ENCODE measurements at regions not wholly inside any gene's neighbourhood (a gene's known extent, or its start where the extent isn't known, plus 50 kb on each side); places are given as distances from the start of the nearest gene placed in this dataset.

DNA sequence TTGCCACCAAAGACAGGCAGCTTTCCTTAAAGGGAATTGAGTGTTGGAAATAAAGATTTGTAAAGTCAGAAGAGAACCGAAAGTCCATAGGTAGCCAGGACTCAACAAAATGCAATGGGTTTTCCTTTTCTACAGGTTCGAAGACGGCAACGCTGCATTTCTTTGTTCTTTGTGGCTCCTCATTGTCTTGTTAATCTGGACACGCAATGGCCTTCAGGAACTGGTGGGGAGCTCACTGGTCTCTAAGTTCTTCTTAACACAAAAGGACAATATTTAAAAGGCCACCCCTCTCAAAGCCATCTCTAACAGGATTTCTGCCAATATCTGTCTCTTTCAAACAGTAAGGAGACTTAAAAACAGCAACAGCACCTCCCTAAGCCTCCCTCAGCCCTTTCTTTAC lies 170.6 kb downstream of the RMI1 start:
- H3K27me3 ChIP-seq (ENCODE audit: control insufficient read depth in 3 of 3, insufficient read depth in 3 of 3, low read depth in 1 of 3, low read length in 3 of 3) = no peaks in the 10 kb centered on the region
- no peak overlapping the region for H2BK12ac ChIP-seq (ENCODE audit: low read length)
- H3K4me3 ChIP-seq (ENCODE audit: low read length in 2 of 2) = no peak overlapping the region
- H3K4me1 ChIP-seq (ENCODE audit: control insufficient read depth in 2 of 2, insufficient read depth in 1 of 2, low read depth in 1 of 2, low read length in 2 of 2) = peaks cover 11 to 19% of the 10 kb centered on the region in 2 donors
- H4K8ac ChIP-seq (ENCODE audit: low read depth, low read length) = no peak overlapping the region
- no peak overlapping the region for H3K14ac ChIP-seq (ENCODE audit: low read length)
- no peak overlapping the region for H4K91ac ChIP-seq (ENCODE audit: low read depth, low read length, poor library complexity)
- no peak overlapping the region for H2BK15ac ChIP-seq (ENCODE audit: low read length)
- WGBS, 2 donors (ENCODE audit: extremely low coverage in 2 of 2, insufficient read length in 2 of 2, insufficient replicate concordance in 1 of 2) = no CpG with 5 or more reads among the region's 5 CpGs
- no peaks in the 10 kb centered on the region for H3K36me3 ChIP-seq (replicated peaks in 1 of 2; ENCODE audit: control insufficient read depth in 2 of 2, insufficient read depth in 2 of 2, low read length in 2 of 2)
- H3K18ac ChIP-seq (ENCODE audit: low read length) = no peak overlapping the region
- H2BK5ac ChIP-seq (ENCODE audit: low read length) = no peak overlapping the region
- H3K4me2 ChIP-seq (ENCODE audit: insufficient read depth, low read length, poor library complexity, severe bottlenecking) = no peak overlapping the region
- no peak overlapping the region for H3K23ac ChIP-seq (ENCODE audit: low read depth, low read length, poor library complexity)
- H3K9me3 ChIP-seq (replicated peaks in 1 of 2; ENCODE audit: control insufficient read depth in 2 of 2, insufficient read depth in 1 of 2, low read depth in 1 of 2, low read length in 2 of 2) = no peaks in the 10 kb centered on the region
- H3K27ac ChIP-seq (replicated peaks; ENCODE audit: low read length) = no peak overlapping the region
- H2AFZ ChIP-seq (ENCODE audit: low read length) = peak overlapping the region; percentile 45
- H3K9ac ChIP-seq (ENCODE audit: low read depth, low read length, poor library complexity) = no peak overlapping the region
- DNase-seq (ENCODE audit: low spot score) = no peak
- H2AK5ac ChIP-seq (ENCODE audit: low read depth, low read length) = no peak overlapping the region
- no peak overlapping the region for H2BK120ac ChIP-seq (ENCODE audit: low read depth, low read length)
- no peak overlapping the region for H3K4ac ChIP-seq (ENCODE audit: low read length)
- H3K79me1 ChIP-seq (ENCODE audit: low read depth, low read length) = no peaks in the 10 kb centered on the region

DNA sequence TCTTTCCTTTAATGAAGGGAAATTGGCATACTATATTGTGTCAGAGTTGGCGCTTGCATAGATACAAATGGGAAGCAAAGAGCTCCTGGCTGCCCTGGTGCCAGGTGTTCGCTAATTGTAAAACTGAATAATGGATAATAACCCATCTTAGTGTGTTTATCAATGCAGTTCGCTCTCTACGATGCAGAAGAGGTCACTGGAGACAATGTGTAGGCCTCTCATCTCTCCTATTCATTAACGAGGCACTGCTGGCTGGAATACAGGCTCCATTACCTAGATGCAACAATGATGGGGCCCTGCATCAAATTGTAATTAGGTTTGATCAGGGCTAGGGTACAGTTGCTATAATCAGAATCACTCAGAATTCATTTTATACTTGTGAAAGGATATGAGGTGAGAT lies 171.0 kb downstream of the RMI1 start:
- Histone ChIP-seq H4K91ac (ENCODE audit: low read depth, low read length, poor library complexity) (no peak overlapping the region), H2BK120ac (ENCODE audit: low read depth, low read length) (no peak overlapping the region), H2AFZ (ENCODE audit: low read length) (peak overlapping the region; percentile 45), H2BK5ac (ENCODE audit: low read length) (no peak overlapping the region), H3K9me3 (replicated peaks in 1 of 2; ENCODE audit: control insufficient read depth in 2 of 2, insufficient read depth in 1 of 2, low read depth in 1 of 2, low read length in 2 of 2) (no peaks in the 10 kb centered on the region), H3K4me1 (ENCODE audit: control insufficient read depth in 2 of 2, insufficient read depth in 1 of 2, low read depth in 1 of 2, low read length in 2 of 2) (peaks cover 11 to 16% of the 10 kb centered on the region in 2 donors), H3K79me1 (ENCODE audit: low read depth, low read length) (no peaks in the 10 kb centered on the region), H3K4ac (ENCODE audit: low read length) (no peak overlapping the region), H3K18ac (ENCODE audit: low read length) (no peak overlapping the region), H3K27ac (replicated peaks; ENCODE audit: low read length) (no peak overlapping the region), H3K9ac (ENCODE audit: low read depth, low read length, poor library complexity) (no peak overlapping the region), H2BK15ac (ENCODE audit: low read length) (no peak overlapping the region), H4K8ac (ENCODE audit: low read depth, low read length) (no peak overlapping the region), H3K36me3 (replicated peaks in 1 of 2; ENCODE audit: control insufficient read depth in 2 of 2, insufficient read depth in 2 of 2, low read length in 2 of 2) (no peaks in the 10 kb centered on the region), H3K4me2 (ENCODE audit: insufficient read depth, low read length, poor library complexity, severe bottlenecking) (no peak overlapping the region), H3K14ac (ENCODE audit: low read length) (no peak overlapping the region), H3K27me3 (ENCODE audit: control insufficient read depth in 3 of 3, insufficient read depth in 3 of 3, low read depth in 1 of 3, low read length in 3 of 3) (no peaks in the 10 kb centered on the region), H3K23ac (ENCODE audit: low read depth, low read length, poor library complexity) (no peak overlapping the region), H2BK12ac (ENCODE audit: low read length) (no peak overlapping the region), H3K4me3 (ENCODE audit: low read length in 2 of 2) (no peak overlapping the region), H2AK5ac (ENCODE audit: low read depth, low read length) (no peak overlapping the region)
- no peak for DNase-seq (ENCODE audit: low spot score)
- no CpG with 5 or more reads among the region's 5 CpGs for WGBS, 2 donors (ENCODE audit: extremely low coverage in 2 of 2, insufficient read length in 2 of 2, insufficient replicate concordance in 1 of 2)

DNA sequence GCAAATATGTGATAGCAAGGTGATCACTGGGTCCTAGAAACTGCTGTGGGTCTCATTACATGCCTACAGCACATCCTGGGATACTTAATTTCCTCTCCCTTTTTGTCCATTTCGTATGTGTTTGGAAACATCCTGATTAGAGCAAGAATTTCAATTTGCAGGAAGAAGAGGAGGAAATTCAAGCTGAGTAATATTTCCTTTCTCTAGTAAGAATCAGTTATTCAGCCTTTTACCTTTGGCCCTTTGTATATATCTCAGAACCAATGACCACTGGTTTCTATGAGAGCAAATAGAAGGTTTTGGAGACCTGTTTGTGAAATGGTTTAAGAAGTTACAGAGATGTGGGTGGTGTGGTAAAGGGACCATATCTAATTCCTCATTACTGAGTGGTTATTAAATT lies 171.6 kb downstream of the RMI1 start:
- Histone ChIP-seq H4K8ac (ENCODE audit: low read depth, low read length) (no peak overlapping the region), H3K79me1 (ENCODE audit: low read depth, low read length) (no peaks in the 10 kb centered on the region), H4K91ac (ENCODE audit: low read depth, low read length, poor library complexity) (no peak overlapping the region), H2BK120ac (ENCODE audit: low read depth, low read length) (no peak overlapping the region), H3K4ac (ENCODE audit: low read length) (no peak overlapping the region), H3K9ac (ENCODE audit: low read depth, low read length, poor library complexity) (no peak overlapping the region), H2BK15ac (ENCODE audit: low read length) (no peak overlapping the region), H3K9me3 (replicated peaks in 1 of 2; ENCODE audit: control insufficient read depth in 2 of 2, insufficient read depth in 1 of 2, low read depth in 1 of 2, low read length in 2 of 2) (no peaks in the 10 kb centered on the region), H2BK12ac (ENCODE audit: low read length) (no peak overlapping the region), H3K27me3 (ENCODE audit: control insufficient read depth in 3 of 3, insufficient read depth in 3 of 3, low read depth in 1 of 3, low read length in 3 of 3) (no peaks in the 10 kb centered on the region), H3K18ac (ENCODE audit: low read length) (no peak overlapping the region), H3K4me1 (ENCODE audit: control insufficient read depth in 2 of 2, insufficient read depth in 1 of 2, low read depth in 1 of 2, low read length in 2 of 2) (peaks cover 10 to 11% of the 10 kb centered on the region in 2 donors), H3K4me3 (ENCODE audit: low read length in 2 of 2) (no peak overlapping the region), H3K14ac (ENCODE audit: low read length) (no peak overlapping the region), H3K27ac (replicated peaks; ENCODE audit: low read length) (no peak overlapping the region), H3K4me2 (ENCODE audit: insufficient read depth, low read length, poor library complexity, severe bottlenecking) (no peak overlapping the region), H2BK5ac (ENCODE audit: low read length) (no peak overlapping the region), H2AK5ac (ENCODE audit: low read depth, low read length) (no peak overlapping the region), H2AFZ (ENCODE audit: low read length) (no peak overlapping the region), H3K36me3 (replicated peaks in 1 of 2; ENCODE audit: control insufficient read depth in 2 of 2, insufficient read depth in 2 of 2, low read length in 2 of 2) (no peaks in the 10 kb centered on the region), H3K23ac (ENCODE audit: low read depth, low read length, poor library complexity) (no peak overlapping the region)
- no CpG with 5 or more reads among the region's 1 CpG for WGBS, 2 donors (ENCODE audit: extremely low coverage in 2 of 2, insufficient read length in 2 of 2, insufficient replicate concordance in 1 of 2)
- DNase-seq (ENCODE audit: low spot score) = no peak

DNA sequence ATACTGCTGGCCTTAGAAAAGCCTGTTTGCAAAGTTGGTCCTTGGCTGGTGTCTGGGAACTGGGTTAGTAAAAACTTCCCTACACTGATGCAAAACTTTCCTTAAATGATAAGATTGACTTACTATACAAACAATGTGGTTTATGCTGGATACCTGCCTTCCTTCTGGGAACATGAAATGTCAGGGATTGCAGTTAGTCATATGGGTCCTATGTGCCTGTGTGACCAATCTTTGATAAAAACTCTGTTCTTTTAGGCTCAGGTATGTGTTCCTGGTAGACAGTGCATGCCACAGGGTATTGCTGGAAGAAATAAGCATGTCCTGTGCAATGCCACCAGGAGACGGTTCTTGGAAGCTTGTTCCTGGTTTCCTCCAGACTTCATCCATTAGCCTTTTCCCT lies 173.3 kb downstream of the RMI1 start:
- Histone ChIP-seq H4K8ac (ENCODE audit: low read depth, low read length) (no peak overlapping the region), H3K79me1 (ENCODE audit: low read depth, low read length) (no peaks in the 10 kb centered on the region), H3K9ac (ENCODE audit: low read depth, low read length, poor library complexity) (no peak overlapping the region), H3K14ac (ENCODE audit: low read length) (no peak overlapping the region), H3K23ac (ENCODE audit: low read depth, low read length, poor library complexity) (no peak overlapping the region), H2BK12ac (ENCODE audit: low read length) (no peak overlapping the region), H2AK5ac (ENCODE audit: low read depth, low read length) (no peak overlapping the region), H3K18ac (ENCODE audit: low read length) (no peak overlapping the region), H3K4me2 (ENCODE audit: insufficient read depth, low read length, poor library complexity, severe bottlenecking) (no peak overlapping the region), H2BK120ac (ENCODE audit: low read depth, low read length) (no peak overlapping the region), H3K27me3 (ENCODE audit: control insufficient read depth in 3 of 3, insufficient read depth in 3 of 3, low read depth in 1 of 3, low read length in 3 of 3) (no peaks in the 10 kb centered on the region), H2AFZ (ENCODE audit: low read length) (no peak overlapping the region), H3K4ac (ENCODE audit: low read length) (no peak overlapping the region), H2BK15ac (ENCODE audit: low read length) (no peak overlapping the region), H3K4me3 (ENCODE audit: low read length in 2 of 2) (no peak overlapping the region), H4K91ac (ENCODE audit: low read depth, low read length, poor library complexity) (no peak overlapping the region), H3K4me1 (ENCODE audit: control insufficient read depth in 2 of 2, insufficient read depth in 1 of 2, low read depth in 1 of 2, low read length in 2 of 2) (peaks cover 4 to 8% of the 10 kb centered on the region in 2 donors), H2BK5ac (ENCODE audit: low read length) (no peak overlapping the region), H3K9me3 (replicated peaks in 1 of 2; ENCODE audit: control insufficient read depth in 2 of 2, insufficient read depth in 1 of 2, low read depth in 1 of 2, low read length in 2 of 2) (no peaks in the 10 kb centered on the region), H3K36me3 (replicated peaks in 1 of 2; ENCODE audit: control insufficient read depth in 2 of 2, insufficient read depth in 2 of 2, low read length in 2 of 2) (no peaks in the 10 kb centered on the region), H3K27ac (replicated peaks; ENCODE audit: low read length) (no peak overlapping the region)
- DNase-seq (ENCODE audit: low spot score) = no peak
- no CpG with 5 or more reads among the region's 1 CpG for WGBS, 2 donors (ENCODE audit: extremely low coverage in 2 of 2, insufficient read length in 2 of 2, insufficient replicate concordance in 1 of 2)
